COR-L47 (cell line): ENCODE measurements at regions not wholly inside any gene's neighbourhood (a gene's known extent, or its start where the extent isn't known, plus 50 kb on each side); places are given as distances from the start of the nearest gene placed in this dataset.

Source experiments
- DNase-seq: peaks from one replicate; lab custom pipeline; 2025; lab: John Stamatoyannopoulos, UW

GRCh38 chr13:104181526-104182231, 1115.5 kb upstream of the SLC10A2 start:
- no peak for DNase-seq

GRCh38 chr13:104170980-104171555, 1104.9 kb upstream of the SLC10A2 start:
- peak; percentile 30 for DNase-seq

DNA sequence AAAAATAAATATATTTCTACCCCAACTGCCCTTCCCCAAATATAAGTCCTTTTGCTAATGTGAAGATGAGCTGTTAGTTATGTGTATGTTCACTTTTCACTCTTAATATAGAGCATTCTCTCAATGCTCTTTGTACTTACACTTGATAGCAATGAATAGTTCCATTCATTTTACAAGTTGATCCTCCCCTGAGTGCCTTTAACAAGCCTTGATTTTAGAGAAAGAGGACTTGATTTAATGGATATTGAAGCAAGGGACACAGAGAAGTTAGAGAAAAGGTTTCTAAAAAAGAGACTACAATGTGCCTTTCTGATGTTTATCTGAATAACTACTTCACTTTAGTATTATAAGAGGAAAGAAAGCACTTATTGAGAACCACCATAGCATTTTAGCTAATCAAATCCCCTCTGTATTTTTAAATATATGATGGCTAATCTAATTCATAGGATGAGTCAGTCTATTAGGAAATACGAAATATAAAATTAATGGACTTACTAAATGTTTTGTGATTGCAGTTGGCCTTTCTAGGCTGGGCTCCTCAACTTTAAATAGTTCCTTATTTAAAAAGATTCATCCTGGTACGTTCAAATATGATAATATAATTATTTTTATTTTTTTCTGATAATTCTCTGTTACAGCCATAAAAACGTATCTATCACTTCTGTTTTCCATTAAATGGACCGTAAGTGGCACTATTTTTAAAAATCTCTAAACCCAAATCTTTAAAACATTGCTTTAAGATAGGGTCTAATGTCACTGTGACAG, 1097.8 kb upstream of the SLC10A2 start:
- DNase-seq: no peak

- DNase-seq: no peak
Observed at GRCh38 chr13:104160536-104160935, 1094.3 kb upstream of the SLC10A2 start.

DNA sequence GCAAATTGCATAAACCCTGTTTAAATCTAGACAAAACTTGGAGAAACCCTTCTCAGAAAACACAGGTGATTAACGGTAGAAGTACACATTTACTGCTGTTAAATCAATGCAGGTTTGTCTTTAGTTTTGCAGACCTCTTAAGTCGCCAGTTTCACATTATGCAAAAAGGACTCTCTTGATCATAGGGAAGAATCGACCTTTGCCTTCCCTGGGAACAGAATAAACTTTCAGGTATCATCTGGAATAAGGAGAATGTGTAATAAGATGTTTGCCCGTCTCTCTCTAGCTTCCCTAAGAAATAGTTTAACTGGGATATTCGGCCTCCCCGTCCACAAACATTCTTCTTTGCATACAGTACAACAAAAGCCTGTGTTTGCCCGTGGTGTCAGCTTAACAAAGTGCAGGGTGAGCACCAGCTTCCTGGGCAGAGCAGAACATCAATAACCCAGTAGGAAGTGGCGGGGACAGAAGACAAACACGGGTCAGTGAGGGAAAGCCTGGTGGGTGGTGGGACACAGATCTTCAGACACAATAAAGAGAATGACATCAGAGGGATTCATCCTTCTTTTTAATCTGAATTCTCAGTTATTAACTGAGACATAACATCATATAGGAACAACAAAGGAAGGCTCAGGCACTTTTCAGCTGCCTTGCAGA, 1077.7 kb upstream of the SLC10A2 start:
- peak; percentile 76 for DNase-seq

- peak; percentile 86 for DNase-seq
Observed at GRCh38 chr13:104140552-104140951, 1074.3 kb upstream of the SLC10A2 start.

DNA sequence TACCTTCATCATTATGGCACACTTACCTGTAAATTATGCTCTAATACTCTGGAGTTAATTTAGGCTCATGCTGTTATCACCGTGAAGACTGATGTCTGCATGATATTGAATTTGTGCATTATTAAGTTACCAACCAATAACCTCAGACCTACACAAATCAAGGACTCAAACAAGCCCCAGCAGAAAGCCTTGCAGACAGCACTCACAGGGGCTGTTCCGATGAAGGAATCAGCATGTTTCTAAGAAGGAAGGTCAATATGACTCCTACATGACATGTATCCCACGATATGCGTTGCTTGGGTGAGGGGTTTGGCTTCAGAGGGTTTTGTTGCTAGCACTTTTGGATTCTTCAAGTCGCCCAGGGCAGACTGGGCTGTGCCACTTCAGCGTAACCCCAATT, 1071.2 kb upstream of the SLC10A2 start:
- no peak for DNase-seq

GRCh38 chr13:104132849-104133248, 1066.6 kb upstream of the SLC10A2 start:
- no peak for DNase-seq

DNA sequence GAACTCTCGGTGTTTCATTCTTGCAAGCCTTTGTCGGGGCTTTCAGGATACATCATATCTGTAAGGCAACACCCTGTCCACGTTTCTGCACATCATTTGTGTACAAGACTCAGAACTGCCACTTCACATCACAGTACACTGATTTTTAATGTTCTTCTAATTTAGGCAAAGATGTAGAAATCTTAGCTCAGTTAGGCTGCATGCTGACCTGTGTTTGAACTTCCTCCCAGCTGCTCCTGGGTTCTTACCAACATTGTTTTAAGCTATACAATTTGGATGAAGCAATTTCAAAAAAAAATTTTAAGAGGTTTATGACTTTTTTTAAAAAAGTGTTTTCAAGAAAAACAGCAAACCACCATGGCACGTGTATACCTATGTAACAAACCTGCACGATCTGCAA, 1047.9 kb upstream of the SLC10A2 start:
- no peak for DNase-seq

- DNase-seq: no peak
Observed at GRCh38 chr13:104111031-104111430, 1044.8 kb upstream of the SLC10A2 start.

- DNase-seq: peak; percentile 4
Observed at GRCh38 chr13:104106705-104107393, 1040.6 kb upstream of the SLC10A2 start.

DNA sequence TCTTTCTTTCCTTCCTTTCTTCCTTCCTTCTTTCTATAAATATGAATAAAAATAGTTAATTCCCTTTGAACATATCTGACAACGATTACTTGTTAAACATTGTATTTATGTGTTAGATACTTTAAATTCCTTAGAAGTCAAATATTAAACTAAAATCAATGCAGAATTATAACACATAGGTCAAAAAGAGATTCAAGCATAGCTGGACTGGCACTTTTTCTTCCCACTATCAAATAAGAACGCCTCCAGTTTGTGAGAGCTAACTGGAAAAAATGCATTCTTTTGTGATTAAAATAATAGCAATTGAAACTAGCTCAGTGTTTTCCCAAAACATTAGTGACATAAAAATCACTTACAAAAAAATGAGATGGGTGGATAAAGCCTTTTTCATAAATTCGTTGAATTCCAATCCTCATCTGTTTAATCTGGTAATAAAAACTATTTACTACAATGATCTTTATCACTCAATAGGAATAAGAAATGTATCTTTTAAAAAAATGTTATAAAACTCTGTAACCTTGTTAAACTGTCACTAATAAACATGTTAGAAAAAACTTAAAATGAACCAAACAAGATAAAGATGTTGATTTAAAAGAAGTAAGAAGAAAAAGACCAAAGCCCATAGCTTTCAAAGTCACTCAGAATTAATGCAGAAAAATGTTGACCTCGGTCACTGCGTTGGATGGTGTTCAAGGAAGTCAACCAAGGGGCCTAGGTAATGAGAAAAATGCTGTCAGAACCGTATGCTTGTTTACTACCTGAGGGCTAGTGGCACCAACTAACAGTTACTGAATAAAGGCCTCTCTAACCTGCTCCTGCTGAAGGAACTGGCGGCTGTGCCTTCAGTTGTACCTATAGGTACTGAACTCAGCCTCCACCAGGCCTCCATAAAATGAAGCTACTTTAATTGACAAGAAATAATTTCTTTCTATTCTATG, 1039.5 kb upstream of the SLC10A2 start:
- DNase-seq: no peak

GRCh38 chr13:104099750-104100149, 1033.5 kb upstream of the SLC10A2 start:
- no peak for DNase-seq

- DNase-seq: no peak
Observed at GRCh38 chr13:104098421-104098820, 1032.2 kb upstream of the SLC10A2 start.

DNA sequence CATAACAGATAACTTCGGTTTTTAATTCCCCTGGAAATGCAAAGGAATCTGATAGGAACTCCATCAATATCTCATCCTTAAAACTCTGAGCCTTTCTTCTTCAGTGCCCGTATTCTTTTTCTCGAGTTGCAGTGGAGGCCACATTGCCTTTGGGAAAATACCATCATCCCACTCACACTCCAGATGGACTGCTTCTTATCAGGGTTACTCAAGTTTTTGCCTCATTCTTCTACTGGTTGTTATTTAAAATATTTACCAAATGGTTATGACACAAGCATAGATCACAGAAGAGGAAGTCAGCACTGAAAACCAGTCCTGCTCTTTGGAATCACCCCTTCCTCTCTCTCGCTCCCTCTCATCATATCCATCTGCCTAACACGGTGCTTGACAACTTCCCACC, 1020.5 kb upstream of the SLC10A2 start:
- DNase-seq: no peak

DNA sequence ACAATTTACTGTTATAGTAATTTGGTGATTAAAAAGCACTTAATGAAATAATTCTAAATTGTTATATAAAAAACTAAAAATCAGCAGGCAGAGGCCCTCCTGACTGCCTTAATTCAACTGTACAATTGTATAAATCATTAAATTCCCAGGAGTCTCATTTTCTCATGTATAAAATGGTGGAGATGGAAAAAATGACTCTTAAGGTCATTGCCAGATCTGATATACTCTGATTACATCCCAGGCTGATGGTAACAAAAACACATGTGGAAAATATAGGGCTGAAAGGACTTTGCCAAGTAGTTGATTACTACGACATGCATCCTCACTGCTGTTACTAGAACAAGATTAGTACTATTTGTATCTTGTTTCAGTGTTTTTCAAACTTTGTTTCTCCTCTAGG, 1020.0 kb upstream of the SLC10A2 start:
- no peak for DNase-seq

GRCh38 chr13:104085611-104086010, 1019.4 kb upstream of the SLC10A2 start:
- DNase-seq: no peak

- no peak for DNase-seq
Observed at GRCh38 chr13:104074326-104074725, 1008.1 kb upstream of the SLC10A2 start.

- no peak for DNase-seq
Observed at GRCh38 chr13:104071806-104072205, 1005.6 kb upstream of the SLC10A2 start.

DNA sequence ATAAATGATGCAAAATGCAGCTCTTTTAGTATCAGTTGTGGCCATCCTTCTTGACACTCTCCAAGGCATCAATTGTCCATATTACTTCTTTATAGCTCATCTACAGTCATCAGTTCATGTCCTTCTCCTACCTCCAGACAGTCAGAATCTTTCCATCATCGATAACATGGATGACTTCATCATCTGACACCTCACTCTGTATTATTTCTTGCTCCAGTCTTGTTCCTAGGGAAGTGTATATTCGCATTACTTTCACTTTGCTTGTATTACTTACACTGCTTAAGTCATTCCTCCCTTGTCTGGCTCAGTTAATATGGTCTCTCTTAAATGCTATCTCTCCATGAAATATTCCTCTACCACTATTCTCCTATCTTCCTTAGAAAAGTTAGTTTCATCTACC, 999.1 kb upstream of the SLC10A2 start:
- DNase-seq: no peak

- no peak for DNase-seq
Observed at GRCh38 chr13:104057861-104058260, 991.6 kb upstream of the SLC10A2 start.
